Loucy (cell line): ENCODE measurements at regions not wholly inside any gene's neighbourhood (a gene's known extent, or its start where the extent isn't known, plus 50 kb on each side); places are given as distances from the start of the nearest gene placed in this dataset.

Source experiments
- H2AFZ ChIP-seq: fragments of 200-600 bp; sonication (generic); 2 replicates; pipeline ENCODE4 v1.6.0; 2016; ENCODE audit warnings: antibody characterized with exemption, mild to moderate bottlenecking, low read length, moderate library complexity
- H3F3A ChIP-seq: fragments of 200-600 bp; 2 replicates; pipeline ENCODE4 v1.6.0; 2016; ENCODE audit warnings: antibody characterized with exemption, low read depth, mild to moderate bottlenecking
- H3K27me3 ChIP-seq: fragments of 200-600 bp; sonication (generic); 2 replicates; pipeline ENCODE4 v1.6.1; 2014; ENCODE audit warnings: low read length, mild to moderate bottlenecking; ENCODE audit not compliant: insufficient read depth, poor library complexity, severe bottlenecking
- H3K36me3 ChIP-seq: fragments of 200-600 bp; sonication (generic); 2 replicates; pipeline ENCODE4 v1.6.1; 2016; ENCODE audit warnings: low read length; ENCODE audit not compliant: insufficient read depth
- H3K4me1 ChIP-seq: fragments of 200-600 bp; sonication (generic); 2 replicates; pipeline ENCODE4 v1.5.1; 2014; ENCODE audit warnings: low read length, mild to moderate bottlenecking; ENCODE audit not compliant: insufficient read depth, poor library complexity, severe bottlenecking
- H3K4me2 ChIP-seq: fragments of 200-600 bp; sonication (generic); 2 replicates; pipeline ENCODE4 v1.6.0; 2014; ENCODE audit warnings: antibody characterized with exemption, low read length, low read depth, mild to moderate bottlenecking; ENCODE audit not compliant: poor library complexity, severe bottlenecking
- H3K4me3 ChIP-seq: fragments of 200-600 bp; sonication (generic); 2 replicates; pipeline ENCODE4 v1.5.1; 2014; ENCODE audit warnings: low read length, mild to moderate bottlenecking, mixed read lengths; ENCODE audit not compliant: poor library complexity, severe bottlenecking
- H3K79me2 ChIP-seq: fragments of 200-600 bp; sonication (generic); 2 replicates; pipeline ENCODE4 v1.6.1; 2014; ENCODE audit warnings: low read length; ENCODE audit not compliant: insufficient read depth
- H3K9ac ChIP-seq: fragments of 200-600 bp; sonication (generic); 2 replicates; pipeline ENCODE4 v1.6.0; 2014; ENCODE audit warnings: mild to moderate bottlenecking, low read depth, low read length, moderate library complexity; ENCODE audit not compliant: poor library complexity, severe bottlenecking
- H3K9me2 ChIP-seq: fragments of 200-600 bp; sonication (generic); replicated peaks from 2 replicates; pipeline ENCODE4 v1.6.1; 2016; ENCODE audit warnings: low read depth, low read length, mixed read lengths
- H3K9me3 ChIP-seq: fragments of 200-600 bp; sonication (generic); 2 replicates; pipeline ENCODE4 v1.6.1; 2014; ENCODE audit warnings: mild to moderate bottlenecking, antibody characterized with exemption, low read length, low read depth; ENCODE audit not compliant: insufficient read depth
- H4K20me1 ChIP-seq: fragments of 200-600 bp; sonication (generic); 2 replicates; pipeline ENCODE4 v1.6.0; 2014; ENCODE audit warnings: antibody characterized with exemption, low read length, mild to moderate bottlenecking; ENCODE audit not compliant: insufficient read depth, poor library complexity, severe bottlenecking
- CTCF ChIP-seq: fragments of 200-600 bp; sonication (generic); conservative IDR thresholded peaks from 2 replicates; pipeline ENCODE4 v1.5.1; 2014; ENCODE audit warnings: mild to moderate bottlenecking, antibody characterized with exemption, low read length
- EZH2phosphoT487 ChIP-seq: fragments of 200-600 bp; IDR thresholded peaks from 2 replicates; pipeline ENCODE4 v1.6.1; 2018; ENCODE audit warnings: antibody characterized with exemption, mild to moderate bottlenecking, moderate library complexity, borderline replicate concordance

GRCh38 chr11:38935941-38936340 is 2337.9 kb upstream of the RAG2 start:
- H3K9me2 ChIP-seq, result no peaks in the 10 kb centered on the region
- H3K4me1 ChIP-seq, result no peaks in the 10 kb centered on the region
- no peaks in the 10 kb centered on the region for H4K20me1 ChIP-seq
- TF ChIP-seq EZH2phosphoT487 (no peak), CTCF (no peak)
- no peaks in the 10 kb centered on the region for H3F3A ChIP-seq
- H3K27me3 ChIP-seq, result no peaks in the 10 kb centered on the region
- no peak overlapping the region for H3K4me2 ChIP-seq
- H2AFZ ChIP-seq, result no peak overlapping the region
- H3K36me3 ChIP-seq, result no peaks in the 10 kb centered on the region
- no peak overlapping the region for H3K4me3 ChIP-seq
- H3K79me2 ChIP-seq, result no peaks in the 10 kb centered on the region
- H3K9ac ChIP-seq, result no peak overlapping the region
- H3K9me3 ChIP-seq, result no peaks in the 10 kb centered on the region

GRCh38 chr11:38927993-38928392 is 2330.0 kb upstream of the RAG2 start:
- no peaks in the 10 kb centered on the region for H4K20me1 ChIP-seq
- no peaks in the 10 kb centered on the region for H3K9me3 ChIP-seq
- no peaks in the 10 kb centered on the region for H3K4me1 ChIP-seq
- H3K79me2 ChIP-seq, result no peaks in the 10 kb centered on the region
- TF ChIP-seq CTCF (no peak), EZH2phosphoT487 (no peak)
- H3K4me3 ChIP-seq, result no peak overlapping the region
- H3K27me3 ChIP-seq, result no peaks in the 10 kb centered on the region
- no peaks in the 10 kb centered on the region for H3K36me3 ChIP-seq
- no peak overlapping the region for H3K9ac ChIP-seq
- no peaks in the 10 kb centered on the region for H3F3A ChIP-seq
- no peak overlapping the region for H2AFZ ChIP-seq
- no peaks in the 10 kb centered on the region for H3K9me2 ChIP-seq
- no peak overlapping the region for H3K4me2 ChIP-seq

- Histone ChIP-seq H3K4me3 (no peak overlapping the region), H4K20me1 (no peaks in the 10 kb centered on the region), H3K4me1 (no peaks in the 10 kb centered on the region), H2AFZ (no peak overlapping the region), H3K79me2 (no peaks in the 10 kb centered on the region), H3K9me2 (no peaks in the 10 kb centered on the region), H3K9me3 (no peaks in the 10 kb centered on the region), H3K4me2 (no peak overlapping the region), H3F3A (no peaks in the 10 kb centered on the region), H3K27me3 (no peaks in the 10 kb centered on the region), H3K36me3 (no peaks in the 10 kb centered on the region), H3K9ac (no peak overlapping the region)
- TF ChIP-seq CTCF, result no peak
- no peak for TF ChIP-seq EZH2phosphoT487
These were observed 2326.6 kb upstream of the RAG2 start for GRCh38 chr11:38924644-38925043.
